ENCODE measurements at regions not wholly inside any gene's neighbourhood (a gene's known extent, or its start where the extent isn't known, plus 50 kb on each side); places are given as distances from the start of the nearest gene placed in this dataset.
"Not testable (repeated sequence)": the region's sequence is repeated elsewhere in the genome, so short reads cannot be mapped to it uniquely, and the experiment has no call there.

GRCh38 chr5:2373631-2374030, 377.8 kb downstream of the IRX2 start:
- DNase-seq = no peak

GRCh38 chr5:2371419-2371710, 380.1 kb downstream of the IRX2 start:
- DNase-seq = no peak

GRCh38 chr5:2370626-2371418, 380.7 kb downstream of the IRX2 start:
- no peak for DNase-seq

- DNase-seq = no peak
These were observed 382.3 kb downstream of the IRX2 start for GRCh38 chr5:2369178-2369577.

GRCh38 chr5:2366816-2367215, 384.7 kb downstream of the IRX2 start:
- DNase-seq = no peak

GRCh38 chr5:2357309-2357708, 394.2 kb downstream of the IRX2 start:
- peak; percentile 19 for DNase-seq

GRCh38 chr5:2355859-2356258, 395.6 kb downstream of the IRX2 start:
- DNase-seq = no peak

- DNase-seq = no peak
These were observed 397.5 kb downstream of the IRX2 start for GRCh38 chr5:2353871-2354440.

- no peak for DNase-seq
These were observed 398.3 kb downstream of the IRX2 start for GRCh38 chr5:2353211-2353610.

GRCh38 chr5:2352101-2352861, 399.2 kb downstream of the IRX2 start:
- no peak for DNase-seq

GRCh38 chr5:2349768-2350167, 401.7 kb downstream of the IRX2 start:
- not testable (repeated sequence) for DNase-seq

GRCh38 chr5:2338686-2339085, 412.8 kb downstream of the IRX2 start:
- DNase-seq = no peak

GRCh38 chr5:2335733-2336515, 415.6 kb downstream of the IRX2 start:
- no peak for DNase-seq

- DNase-seq = no peak
These were observed 416.2 kb downstream of the IRX2 start for GRCh38 chr5:2335125-2335732.

- DNase-seq = peak; percentile 40
These were observed 416.8 kb downstream of the IRX2 start for GRCh38 chr5:2334719-2335118.

GRCh38 chr5:2333291-2333690, 418.2 kb downstream of the IRX2 start:
- DNase-seq = no peak

- no peak for DNase-seq
These were observed 419.0 kb downstream of the IRX2 start for GRCh38 chr5:2332521-2332920.

GRCh38 chr5:2330325-2331130, 420.9 kb downstream of the IRX2 start:
- DNase-seq = no peak

GRCh38 chr5:2329741-2330140, 421.7 kb downstream of the IRX2 start:
- DNase-seq = no peak

- no peak for DNase-seq
These were observed 424.9 kb downstream of the IRX2 start for GRCh38 chr5:2326601-2327000.

- DNase-seq = no peak
These were observed 426.7 kb downstream of the IRX2 start for GRCh38 chr5:2324788-2325187.

GRCh38 chr5:2320611-2321010, 430.9 kb downstream of the IRX2 start:
- no peak for DNase-seq

All from DMS79 (cell line).